ENCODE measurements at regions not wholly inside any gene's neighbourhood (a gene's known extent, or its start where the extent isn't known, plus 50 kb on each side); places are given as distances from the start of the nearest gene placed in this dataset.

DNA sequence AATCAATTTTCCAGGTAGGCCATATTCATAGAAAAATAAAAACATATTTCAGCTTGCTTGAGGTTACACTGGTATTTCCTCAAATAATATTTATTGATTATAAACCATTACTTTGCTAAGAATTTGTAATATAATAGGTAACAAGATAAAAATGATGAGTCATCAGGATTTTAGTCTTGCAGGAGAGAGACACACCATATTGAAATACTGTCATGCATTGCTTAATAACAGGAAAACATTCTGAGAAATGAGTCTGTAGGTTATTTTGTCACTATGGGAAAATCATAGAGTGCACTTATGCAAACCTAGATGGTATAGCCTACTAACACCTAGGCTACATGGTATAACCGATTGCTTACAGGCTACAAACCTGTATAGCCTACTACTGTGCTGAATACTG is 990.5 kb downstream of the OTOL1 start:
- DNase-seq, result no peak

- DNase-seq, result peak; percentile 4
These were observed 993.2 kb downstream of the OTOL1 start for GRCh38 chr3:162489853-162490252.

GRCh38 chr3:162491952-162492351 is 995.3 kb downstream of the OTOL1 start:
- DNase-seq, result no peak

- no peak for DNase-seq
These were observed 996.0 kb downstream of the OTOL1 start for GRCh38 chr3:162492446-162493081.

- no peak for DNase-seq
These were observed 1002.0 kb downstream of the OTOL1 start for GRCh38 chr3:162498626-162499025.

DNA sequence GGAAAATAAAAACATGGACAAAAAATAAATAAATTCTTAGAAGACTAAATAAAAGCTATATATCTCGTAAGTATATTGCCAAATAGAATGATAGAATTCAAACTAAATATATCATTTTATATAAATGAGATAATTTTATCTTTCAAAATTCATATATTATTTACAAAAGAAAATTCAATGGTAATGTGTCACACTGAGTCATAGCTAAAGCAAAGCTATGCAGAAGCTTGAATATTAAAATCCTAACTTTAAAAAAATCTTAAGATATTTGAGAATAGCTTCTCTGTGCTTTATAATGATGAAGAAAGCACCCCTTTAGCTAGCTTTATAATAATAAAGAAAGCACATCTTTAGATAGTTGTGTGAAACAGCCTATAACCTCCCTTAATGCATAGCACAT is 1010.8 kb downstream of the OTOL1 start:
- no peak for DNase-seq

GRCh38 chr3:162512488-162512887 is 1015.9 kb downstream of the OTOL1 start:
- DNase-seq, result no peak

- DNase-seq, result no peak
These were observed 1020.5 kb downstream of the OTOL1 start for GRCh38 chr3:162517110-162517509.

GRCh38 chr3:162521669-162522068 is 1025.1 kb downstream of the OTOL1 start:
- no peak for DNase-seq

GRCh38 chr3:162525066-162525742 is 1028.6 kb downstream of the OTOL1 start:
- DNase-seq, result no peak

- DNase-seq, result no peak
These were observed 1029.2 kb downstream of the OTOL1 start for GRCh38 chr3:162525771-162526170.

GRCh38 chr3:162534431-162534830 is 1037.8 kb downstream of the OTOL1 start:
- no peak for DNase-seq

- DNase-seq, result no peak
These were observed 1041.9 kb downstream of the OTOL1 start for GRCh38 chr3:162538491-162538890.

DNA sequence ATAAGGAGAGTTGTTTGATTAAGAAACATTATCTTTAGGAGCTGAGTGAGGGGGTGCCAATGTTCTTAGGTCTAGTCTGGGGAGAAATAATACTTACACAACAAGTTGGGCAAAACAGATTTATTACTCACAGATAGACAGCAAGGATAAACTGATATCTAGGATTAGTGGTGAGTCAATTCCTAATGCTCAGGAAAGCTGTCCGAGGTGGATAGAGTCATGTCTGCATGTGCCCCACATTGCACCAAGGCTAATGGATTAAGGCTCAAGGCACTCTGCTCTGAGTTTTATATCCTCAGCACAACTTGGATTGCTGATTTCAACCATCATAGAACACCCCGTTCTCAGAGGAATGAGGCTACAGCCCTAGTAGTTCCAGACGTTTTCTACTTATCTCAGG is 1042.3 kb downstream of the OTOL1 start:
- DNase-seq, result no peak

DNA sequence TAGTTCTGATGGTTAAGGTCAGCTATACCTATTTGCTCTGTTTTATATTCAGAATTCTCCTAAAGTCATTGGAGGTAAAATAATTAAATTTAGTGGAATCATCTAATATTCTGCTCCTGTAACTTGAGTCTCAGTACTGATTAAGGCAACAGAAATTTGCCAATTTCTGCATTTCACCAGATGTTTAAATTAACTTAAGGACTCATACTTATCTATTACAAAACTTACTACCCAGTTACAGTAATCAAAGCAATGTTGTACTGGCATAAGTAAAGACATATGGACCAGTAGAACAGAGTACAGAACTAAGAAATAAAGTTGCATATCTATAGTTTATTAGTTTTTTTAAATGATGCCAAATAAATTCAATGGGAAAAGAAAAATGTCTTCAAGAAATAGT is 1043.8 kb downstream of the OTOL1 start:
- DNase-seq, result no peak

DNA sequence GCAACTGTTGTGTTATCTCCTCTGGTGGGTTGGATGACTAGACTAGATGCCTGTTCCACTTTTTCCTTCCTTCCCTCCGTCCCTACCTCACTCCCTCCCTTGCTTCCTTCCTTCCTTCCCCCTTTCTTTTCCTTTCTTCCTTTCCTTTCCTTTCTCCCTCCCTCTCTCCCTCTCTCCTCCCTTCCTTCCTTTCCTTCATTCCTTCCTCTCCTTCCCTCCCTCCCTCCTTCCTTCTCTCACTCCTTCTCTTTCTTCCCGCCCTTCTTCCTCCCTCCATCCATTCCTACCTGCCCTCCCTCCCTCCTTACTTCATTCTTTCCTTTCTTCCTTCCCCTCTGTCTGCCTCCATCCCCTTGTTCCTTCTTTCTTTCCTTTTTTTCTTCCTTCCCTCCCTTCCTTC is 1045.3 kb downstream of the OTOL1 start:
- DNase-seq, result no peak

- DNase-seq, result no peak
These were observed 1047.6 kb downstream of the OTOL1 start for GRCh38 chr3:162544246-162544645.

DNA sequence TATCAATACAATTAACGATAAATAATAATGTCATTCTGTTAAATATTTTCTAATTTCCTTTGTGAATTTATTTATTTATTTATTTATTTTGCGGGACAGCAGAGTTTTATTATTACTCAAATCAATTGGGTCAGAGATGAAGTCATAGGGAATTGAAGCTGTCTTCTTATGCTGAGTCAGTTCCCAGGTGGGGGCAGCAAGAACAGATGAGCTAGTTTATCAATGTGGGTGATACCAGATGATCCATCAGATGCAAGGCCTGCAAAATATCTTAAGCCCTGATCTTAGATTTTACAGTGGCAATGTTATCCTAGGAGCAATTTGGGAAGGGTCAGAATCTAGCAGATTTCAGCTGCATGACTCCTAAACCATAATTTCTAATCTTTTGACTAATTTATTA is 1050.3 kb downstream of the OTOL1 start:
- DNase-seq, result no peak

- DNase-seq, result no peak
These were observed 1050.7 kb downstream of the OTOL1 start for GRCh38 chr3:162547321-162547720.

DNA sequence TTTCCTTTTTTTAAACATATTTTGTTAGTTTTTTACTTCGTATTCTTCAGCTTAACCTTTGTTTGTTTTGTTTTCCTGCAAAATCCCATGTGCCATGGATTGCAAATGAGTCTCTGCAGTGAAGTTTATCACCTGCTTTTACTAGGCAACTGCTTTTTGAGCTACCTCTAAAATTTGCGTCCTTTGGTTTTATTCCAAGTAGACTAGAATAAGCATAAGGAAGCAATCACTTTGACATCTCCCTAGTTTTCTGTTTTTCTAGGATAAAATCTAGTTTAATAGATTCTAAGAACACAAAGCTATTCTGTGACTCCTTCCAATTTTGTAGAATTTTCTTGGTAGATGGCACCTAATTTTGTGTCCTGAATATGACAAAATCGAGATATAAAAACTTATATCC is 1059.2 kb downstream of the OTOL1 start:
- no peak for DNase-seq

- no peak for DNase-seq
These were observed 1061.4 kb downstream of the OTOL1 start for GRCh38 chr3:162558016-162558415.

- DNase-seq, result no peak
These were observed 1072.1 kb downstream of the OTOL1 start for GRCh38 chr3:162568706-162569105.

DNA sequence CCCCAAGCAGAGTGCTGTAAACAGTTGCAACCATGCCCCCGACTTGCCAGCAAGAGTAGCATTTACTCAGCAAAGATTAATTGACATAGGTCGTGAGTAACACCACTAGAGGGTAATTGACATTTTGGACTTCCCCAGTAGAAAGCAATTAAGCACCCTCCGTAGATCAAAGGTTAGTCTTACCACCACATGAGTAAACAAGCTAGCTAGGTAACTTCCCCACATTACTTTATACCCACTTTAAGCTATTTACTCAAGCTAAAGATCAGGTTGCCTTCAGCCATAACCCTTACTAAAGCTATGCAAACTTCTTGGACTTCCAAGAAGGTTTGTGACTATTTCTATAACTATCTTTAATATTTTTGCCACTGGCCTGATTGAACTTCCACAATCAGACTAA is 1072.7 kb downstream of the OTOL1 start:
- no peak for DNase-seq

- no peak for DNase-seq
These were observed 1088.4 kb downstream of the OTOL1 start for GRCh38 chr3:162584986-162585385.

- no peak for DNase-seq
These were observed 1090.0 kb downstream of the OTOL1 start for GRCh38 chr3:162586591-162586990.
